ENCODE measurements at regions not wholly inside any gene's neighbourhood (a gene's known extent, or its start where the extent isn't known, plus 50 kb on each side); places are given as distances from the start of the nearest gene placed in this dataset.

- no peak for TF ChIP-seq AR (CRISPR knock-in tag; IDR thresholded peaks at IDR 0.05)
- no peak for TF ChIP-seq NR3C1 (CRISPR knock-in tag; conservative IDR thresholded peaks at IDR 0.05; ENCODE audit: low read depth)
- TF ChIP-seq NFATC4 (CRISPR knock-in tag; IDR thresholded peaks at IDR 0.05): no peak
- TF ChIP-seq ZNF219 (CRISPR knock-in tag; IDR thresholded peaks at IDR 0.05; ENCODE audit: borderline replicate concordance): no peak
- no peak for TF ChIP-seq STAT6 (CRISPR knock-in tag; conservative IDR thresholded peaks at IDR 0.05; ENCODE audit: low read depth)
- TF ChIP-seq CBFB (CRISPR knock-in tag; IDR thresholded peaks at IDR 0.05; ENCODE audit: low read depth): no peak
Observed at GRCh38 chr6:11407414-11407813, 130.1 kb upstream of the TMEM170B start (continued).

DNA sequence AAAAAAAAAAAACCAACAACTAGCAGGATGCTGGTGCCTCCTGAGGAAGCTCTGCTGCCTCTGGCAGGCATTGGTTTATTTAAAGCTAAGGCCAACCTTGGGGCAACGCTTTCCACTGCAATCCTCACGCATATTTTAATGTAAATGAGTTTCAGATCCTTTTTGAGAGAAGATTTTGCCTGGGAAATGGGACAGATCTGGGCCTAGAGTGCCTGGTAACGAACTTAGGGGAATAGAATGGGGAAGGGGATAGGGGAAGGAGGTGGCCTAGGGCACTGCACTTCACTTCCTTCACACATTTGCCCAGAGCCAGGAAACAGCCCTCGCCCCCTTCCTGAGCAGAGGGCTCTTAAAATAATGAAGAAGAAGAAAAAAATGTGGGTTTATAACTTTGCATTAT is 132.7 kb upstream of the TMEM170B start:
- POLR2A ChIA-PET: interaction anchor here (0.6 kb wide), 1 partner anchor 55 kb away, joined by 4 read pairs; no protein-coding TSS in a partner anchor
- no peak overlapping the region for H3K4me3 Mint-ChIP-seq
- TF ChIP-seq E2F4 (CRISPR knock-in tag; IDR thresholded peaks at IDR 0.05; ENCODE audit: borderline replicate concordance, low read depth) (no peak), NR1H2 (CRISPR knock-in tag; IDR thresholded peaks at IDR 0.05) (no peak), TEAD1 (CRISPR knock-in tag; IDR thresholded peaks at IDR 0.05) (no peak), MYBL2 (CRISPR knock-in tag; IDR thresholded peaks at IDR 0.05) (no peak), SMAD3 (CRISPR knock-in tag; IDR thresholded peaks at IDR 0.05; ENCODE audit: borderline replicate concordance) (no peak), ERG (CRISPR knock-in tag; IDR thresholded peaks at IDR 0.05) (no peak), ZNF425 (CRISPR knock-in tag; conservative IDR thresholded peaks at IDR 0.05) (no peak), ESRRA (CRISPR knock-in tag; IDR thresholded peaks at IDR 0.05; ENCODE audit: borderline replicate concordance) (no peak), SP1 (CRISPR knock-in tag; conservative IDR thresholded peaks at IDR 0.05) (no peak)
- TF ChIP-seq, protein P1, sequence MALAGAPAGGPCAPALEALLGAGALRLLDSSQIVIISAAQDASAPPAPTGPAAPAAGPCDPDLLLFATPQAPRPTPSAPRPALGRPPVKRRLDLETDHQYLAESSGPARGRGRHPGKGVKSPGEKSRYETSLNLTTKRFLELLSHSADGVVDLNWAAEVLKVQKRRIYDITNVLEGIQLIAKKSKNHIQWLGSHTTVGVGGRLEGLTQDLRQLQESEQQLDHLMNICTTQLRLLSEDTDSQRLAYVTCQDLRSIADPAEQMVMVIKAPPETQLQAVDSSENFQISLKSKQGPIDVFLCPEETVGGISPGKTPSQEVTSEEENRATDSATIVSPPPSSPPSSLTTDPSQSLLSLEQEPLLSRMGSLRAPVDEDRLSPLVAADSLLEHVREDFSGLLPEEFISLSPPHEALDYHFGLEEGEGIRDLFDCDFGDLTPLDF (CRISPR knock-in tag; IDR thresholded peaks at IDR 0.05): no peak
- TF ChIP-seq, protein P2, sequence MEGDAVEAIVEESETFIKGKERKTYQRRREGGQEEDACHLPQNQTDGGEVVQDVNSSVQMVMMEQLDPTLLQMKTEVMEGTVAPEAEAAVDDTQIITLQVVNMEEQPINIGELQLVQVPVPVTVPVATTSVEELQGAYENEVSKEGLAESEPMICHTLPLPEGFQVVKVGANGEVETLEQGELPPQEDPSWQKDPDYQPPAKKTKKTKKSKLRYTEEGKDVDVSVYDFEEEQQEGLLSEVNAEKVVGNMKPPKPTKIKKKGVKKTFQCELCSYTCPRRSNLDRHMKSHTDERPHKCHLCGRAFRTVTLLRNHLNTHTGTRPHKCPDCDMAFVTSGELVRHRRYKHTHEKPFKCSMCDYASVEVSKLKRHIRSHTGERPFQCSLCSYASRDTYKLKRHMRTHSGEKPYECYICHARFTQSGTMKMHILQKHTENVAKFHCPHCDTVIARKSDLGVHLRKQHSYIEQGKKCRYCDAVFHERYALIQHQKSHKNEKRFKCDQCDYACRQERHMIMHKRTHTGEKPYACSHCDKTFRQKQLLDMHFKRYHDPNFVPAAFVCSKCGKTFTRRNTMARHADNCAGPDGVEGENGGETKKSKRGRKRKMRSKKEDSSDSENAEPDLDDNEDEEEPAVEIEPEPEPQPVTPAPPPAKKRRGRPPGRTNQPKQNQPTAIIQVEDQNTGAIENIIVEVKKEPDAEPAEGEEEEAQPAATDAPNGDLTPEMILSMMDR (IDR thresholded peaks at IDR 0.05): no peak
- TF ChIP-seq, protein P3, sequence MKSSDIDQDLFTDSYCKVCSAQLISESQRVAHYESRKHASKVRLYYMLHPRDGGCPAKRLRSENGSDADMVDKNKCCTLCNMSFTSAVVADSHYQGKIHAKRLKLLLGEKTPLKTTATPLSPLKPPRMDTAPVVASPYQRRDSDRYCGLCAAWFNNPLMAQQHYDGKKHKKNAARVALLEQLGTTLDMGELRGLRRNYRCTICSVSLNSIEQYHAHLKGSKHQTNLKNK (CRISPR knock-in tag; IDR thresholded peaks at IDR 0.05): no peak
- TF ChIP-seq, protein P4, sequence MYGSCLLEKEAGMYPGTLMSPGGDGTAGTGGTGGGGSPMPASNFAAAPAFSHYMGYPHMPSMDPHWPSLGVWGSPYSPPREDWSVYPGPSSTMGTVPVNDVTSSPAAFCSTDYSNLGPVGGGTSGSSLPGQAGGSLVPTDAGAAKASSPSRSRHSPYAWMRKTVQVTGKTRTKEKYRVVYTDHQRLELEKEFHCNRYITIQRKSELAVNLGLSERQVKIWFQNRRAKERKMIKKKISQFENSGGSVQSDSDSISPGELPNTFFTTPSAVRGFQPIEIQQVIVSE (CRISPR knock-in tag; IDR thresholded peaks at IDR 0.05; ENCODE audit: borderline replicate concordance): no peak
- ATAC-seq (peak; percentile 22; the same call in 1 of the 2 replicates), DNase-seq (ENCODE audit: low spot score) (no peak)
- H3K36me3 Mint-ChIP-seq: peaks cover 3% of the 10 kb centered on the region; the same call in 1 of the 2 replicates
- H3K4me1 Mint-ChIP-seq: peaks cover 12% of the 10 kb centered on the region
- H3K27me3 Mint-ChIP-seq (ENCODE audit: low read depth): no peaks in the 10 kb centered on the region
- H3K27ac Mint-ChIP-seq: peak overlapping the region; percentile 26; the same call in 1 of the 2 replicates
- H3K9me3 Mint-ChIP-seq: peaks cover 15% of the 10 kb centered on the region
- CTCF ChIA-PET: no interaction called here

Data from WTC11 (cell line).